HUES6 (cell line): ENCODE measurements at regions not wholly inside any gene's neighbourhood (a gene's known extent, or its start where the extent isn't known, plus 50 kb on each side); places are given as distances from the start of the nearest gene placed in this dataset.
"Not testable (repeated sequence)": the region's sequence is repeated elsewhere in the genome, so short reads cannot be mapped to it uniquely, and the experiment has no call there.

Experiments
- H3K27ac ChIP-seq: 2 replicates; pipeline ENCODE4 v1.7.0; 2013; ENCODE audit warnings: low read depth, mild to moderate bottlenecking, low read length, inconsistent platforms
- H3K27me3 ChIP-seq: 2 replicates; pipeline ENCODE4 v1.6.1; 2013; ENCODE audit warnings: low read length; ENCODE audit not compliant: control insufficient read depth, insufficient read depth
- H3K36me3 ChIP-seq: 2 replicates; pipeline ENCODE4 v1.6.1; 2013; ENCODE audit warnings: low read length; ENCODE audit not compliant: control insufficient read depth, insufficient read depth
- H3K4me1 ChIP-seq: 2 replicates; pipeline ENCODE4 v1.6.1; 2013; ENCODE audit warnings: low read length; ENCODE audit not compliant: control insufficient read depth, insufficient read depth
- H3K4me3 ChIP-seq: 2 replicates; pipeline ENCODE4 v1.5.1; 2013; ENCODE audit warnings: low read depth, low read length
- H3K9ac ChIP-seq: one replicate; pipeline ENCODE4 v1.6.1; 2013; ENCODE audit warnings: mild to moderate bottlenecking, low read length
- H3K9me3 ChIP-seq: 2 replicates; pipeline ENCODE4 v1.6.1; 2013; ENCODE audit warnings: low read depth, low read length; ENCODE audit not compliant: control insufficient read depth, insufficient read depth

DNA sequence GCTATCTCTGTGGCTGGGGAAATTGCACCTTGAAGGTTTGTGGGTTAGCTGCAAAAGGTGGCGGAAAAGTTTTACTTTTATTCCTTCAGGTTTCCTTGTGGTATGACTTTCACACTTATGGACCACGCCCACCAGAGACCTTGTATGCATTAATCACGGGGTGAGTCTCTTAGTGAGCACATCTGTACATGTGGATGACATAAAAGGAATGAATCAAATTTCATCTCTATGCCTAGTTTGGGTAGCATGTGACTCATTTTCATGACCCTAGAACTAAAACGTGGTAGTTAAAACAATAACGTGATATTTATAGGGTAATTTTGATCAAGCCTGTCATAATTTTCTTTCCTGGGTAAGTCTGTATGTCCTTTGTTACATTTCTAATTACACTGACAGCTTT, 141.7 kb downstream of the PDCD6IP start:
- Histone ChIP-seq H3K27ac (no peak overlapping the region), H3K36me3 (no peaks in the 10 kb centered on the region), H3K4me3 (no peak overlapping the region), H3K9me3 (no peaks in the 10 kb centered on the region), H3K9ac (no peak overlapping the region), H3K27me3 (no peaks in the 10 kb centered on the region), H3K4me1 (0 out of 2 replicates have a peak, but pooled peaks cover 2% of the 10 kb centered on the region)

DNA sequence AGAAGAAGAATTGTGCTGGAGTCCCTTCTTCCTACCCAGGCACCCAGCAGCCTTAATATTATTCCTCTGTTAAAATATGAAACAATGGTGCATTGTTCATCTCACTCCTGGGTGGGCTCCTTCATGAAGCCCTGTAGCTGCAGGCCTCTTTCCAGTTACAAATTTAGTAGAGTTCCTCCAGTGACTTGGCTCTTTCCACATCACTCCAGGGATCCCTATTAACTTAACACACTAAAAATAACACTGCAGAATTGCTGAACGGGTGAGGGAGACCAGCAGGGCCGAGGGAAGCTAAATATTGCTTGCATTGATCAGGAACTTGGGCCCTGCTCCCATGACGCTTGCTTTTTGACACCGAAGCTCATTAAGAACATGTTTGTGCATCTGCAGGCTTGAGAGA, 142.3 kb downstream of the PDCD6IP start:
- Histone ChIP-seq H3K4me3 (no peak overlapping the region), H3K4me1 (0 out of 2 replicates have a peak, but pooled peaks cover 2% of the 10 kb centered on the region)

DNA sequence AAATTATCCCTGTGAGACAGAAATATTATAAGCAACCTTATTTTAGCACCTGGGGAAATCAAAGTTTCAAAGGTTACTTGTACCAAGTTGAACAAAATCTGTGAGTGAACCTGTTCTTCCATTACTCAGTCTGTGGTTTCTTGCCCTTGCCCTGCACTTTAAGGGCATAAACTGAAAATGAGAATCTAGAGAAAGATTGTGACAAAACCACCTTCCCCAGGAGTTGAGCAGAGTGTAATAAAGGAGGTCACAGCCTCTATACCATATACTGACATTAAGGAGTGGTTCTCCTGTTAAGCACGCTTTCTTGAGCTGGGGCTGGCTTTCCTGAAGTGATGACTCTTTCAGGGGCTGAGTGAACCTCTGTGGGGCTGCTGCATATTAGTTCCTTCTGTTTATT, 143.4 kb downstream of the PDCD6IP start:
- Histone ChIP-seq H3K27me3 (no peaks in the 10 kb centered on the region), H3K9me3 (no peaks in the 10 kb centered on the region), H3K36me3 (no peaks in the 10 kb centered on the region), H3K4me3 (no peak overlapping the region), H3K9ac (no peak overlapping the region), H3K4me1 (0 out of 2 replicates have a peak, but pooled peaks cover 2% of the 10 kb centered on the region), H3K27ac (no peak overlapping the region)

More for the DNA sequence above, 142.3 kb downstream of the PDCD6IP start:
- Histone ChIP-seq H3K36me3 (no peaks in the 10 kb centered on the region), H3K27me3 (no peaks in the 10 kb centered on the region), H3K27ac (no peak overlapping the region), H3K9me3 (no peaks in the 10 kb centered on the region), H3K9ac (no peak overlapping the region)

DNA sequence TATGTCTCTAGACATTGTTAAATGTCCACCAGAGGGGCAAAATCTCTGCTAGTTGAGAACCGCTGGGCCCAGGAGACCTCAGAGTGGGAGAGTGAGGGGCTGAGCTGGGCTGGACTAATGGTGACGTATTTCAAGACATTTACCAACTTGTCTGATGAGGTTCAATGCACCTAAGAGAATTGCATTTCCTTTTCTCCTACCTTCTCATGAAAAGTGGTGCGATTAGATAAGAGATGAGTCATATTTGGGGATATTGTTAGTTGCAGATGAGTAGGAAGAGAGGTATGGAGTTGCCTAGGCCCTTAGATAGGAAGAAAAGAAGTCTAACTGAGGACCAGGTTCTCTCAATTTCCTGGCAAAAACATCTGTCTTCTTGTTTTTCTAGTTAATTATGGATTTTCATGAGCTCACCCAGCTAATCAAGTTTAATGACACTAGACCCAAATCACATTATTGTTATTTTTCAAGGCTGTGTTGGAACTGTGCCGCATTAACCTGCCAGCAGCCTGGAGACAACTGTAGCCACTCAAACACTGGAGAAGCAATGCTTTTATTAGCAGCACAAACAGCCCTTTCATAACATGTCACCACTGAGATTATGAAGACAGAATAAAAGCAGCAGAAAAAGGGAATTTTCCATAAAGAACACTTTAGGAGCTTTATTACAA, 144.2 kb downstream of the PDCD6IP start:
- H3K9ac ChIP-seq = no peak overlapping the region
- no peak overlapping the region for H3K4me3 ChIP-seq
- H3K27ac ChIP-seq = no peak overlapping the region
- H3K36me3 ChIP-seq = no peaks in the 10 kb centered on the region
- no peaks in the 10 kb centered on the region for H3K27me3 ChIP-seq
- no peaks in the 10 kb centered on the region for H3K4me1 ChIP-seq
- H3K9me3 ChIP-seq = no peaks in the 10 kb centered on the region

DNA sequence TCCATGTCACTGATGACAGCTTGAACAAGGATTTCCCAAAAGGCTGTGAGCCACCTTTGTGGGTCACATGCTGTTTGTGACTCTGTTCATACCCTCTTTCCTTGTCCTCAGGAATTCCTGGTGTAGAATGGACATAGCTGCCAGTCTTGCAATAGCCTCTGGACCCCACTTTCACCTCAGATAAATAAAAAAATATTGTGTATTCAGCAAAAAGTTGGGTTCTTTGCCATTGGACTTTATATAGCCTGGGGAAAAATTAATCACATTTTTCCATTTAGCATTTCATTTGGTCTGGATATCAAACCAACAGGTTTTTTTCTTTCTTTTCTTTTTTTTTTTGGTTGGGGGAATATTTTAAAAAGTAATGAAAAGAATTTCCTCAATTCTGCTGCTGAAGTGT, 144.8 kb downstream of the PDCD6IP start:
- Histone ChIP-seq H3K27ac (no peak overlapping the region), H3K36me3 (no peaks in the 10 kb centered on the region), H3K27me3 (no peaks in the 10 kb centered on the region), H3K4me3 (no peak overlapping the region), H3K4me1 (no peaks in the 10 kb centered on the region), H3K9ac (no peak overlapping the region), H3K9me3 (no peaks in the 10 kb centered on the region)

DNA sequence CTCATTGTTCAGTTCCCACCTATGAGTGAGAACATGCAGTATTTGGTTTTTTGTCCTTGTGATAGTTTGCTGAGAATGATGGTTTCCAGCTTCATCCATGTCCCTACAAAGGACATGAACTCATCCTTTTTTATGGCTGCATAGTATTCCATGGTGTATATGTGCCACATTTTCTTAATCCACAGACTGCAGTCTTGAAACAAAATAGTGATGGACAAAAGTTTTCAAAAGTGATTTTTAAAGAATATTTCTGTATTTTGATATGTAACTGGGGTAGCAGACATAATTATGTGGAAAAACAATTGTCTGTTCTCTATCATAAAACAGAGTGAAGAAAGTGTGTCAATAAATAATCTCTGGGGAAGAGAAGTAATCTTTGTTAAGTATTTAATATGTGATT, 148.2 kb downstream of the PDCD6IP start:
- H3K9me3 ChIP-seq, H3K36me3 ChIP-seq, H3K27ac ChIP-seq, H3K9ac ChIP-seq, H3K27me3 ChIP-seq, H3K4me3 ChIP-seq, H3K4me1 ChIP-seq: not testable (repeated sequence)

DNA sequence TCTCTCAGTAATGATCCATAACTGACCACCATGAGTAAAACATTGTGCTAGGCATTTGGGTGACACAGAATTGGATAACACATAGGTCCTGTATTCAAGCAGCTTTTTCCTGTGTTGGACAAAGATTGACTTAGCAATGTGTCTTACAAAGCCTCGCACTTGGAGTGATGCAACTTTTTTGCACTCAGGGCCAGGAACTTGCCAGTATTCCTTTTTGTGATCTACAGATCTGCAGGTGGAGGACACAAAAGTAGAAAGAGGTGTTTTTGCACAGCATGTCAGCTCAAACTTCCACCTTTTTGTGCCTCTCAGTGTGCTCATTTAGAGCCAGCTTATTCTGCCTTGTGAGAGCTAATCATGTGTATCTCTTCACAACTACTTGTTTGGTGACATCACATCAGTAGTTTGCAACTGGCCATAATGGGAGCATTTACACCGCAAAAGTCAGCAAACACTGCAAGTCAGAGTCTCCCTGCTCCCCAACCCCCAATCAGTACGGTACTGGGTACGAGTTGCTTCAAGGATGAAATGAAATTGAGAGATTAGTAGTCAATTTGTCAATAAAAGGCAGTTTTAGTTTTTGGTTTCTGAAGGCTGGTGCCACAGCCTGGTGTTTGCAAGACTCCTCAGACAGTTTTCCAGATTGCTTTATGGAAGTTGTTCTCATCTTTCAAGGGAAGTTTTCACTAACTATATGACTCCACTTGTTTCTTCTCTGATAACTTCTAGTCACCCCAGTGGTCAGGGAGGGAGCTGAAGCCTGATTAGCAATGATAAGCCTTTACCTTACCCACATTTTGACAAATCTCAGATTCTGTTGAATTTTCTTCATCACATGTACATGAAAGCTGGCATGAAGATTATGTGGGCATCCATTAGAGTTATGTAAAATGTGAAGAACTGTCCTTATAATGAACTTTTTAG, 149.1 kb downstream of the PDCD6IP start:
- H3K27ac ChIP-seq = no peak overlapping the region
- no peaks in the 10 kb centered on the region for H3K27me3 ChIP-seq
- no peaks in the 10 kb centered on the region for H3K9me3 ChIP-seq
- H3K4me3 ChIP-seq = no peak overlapping the region
- no peak overlapping the region for H3K9ac ChIP-seq
- no peaks in the 10 kb centered on the region for H3K36me3 ChIP-seq
- no peaks in the 10 kb centered on the region for H3K4me1 ChIP-seq

DNA sequence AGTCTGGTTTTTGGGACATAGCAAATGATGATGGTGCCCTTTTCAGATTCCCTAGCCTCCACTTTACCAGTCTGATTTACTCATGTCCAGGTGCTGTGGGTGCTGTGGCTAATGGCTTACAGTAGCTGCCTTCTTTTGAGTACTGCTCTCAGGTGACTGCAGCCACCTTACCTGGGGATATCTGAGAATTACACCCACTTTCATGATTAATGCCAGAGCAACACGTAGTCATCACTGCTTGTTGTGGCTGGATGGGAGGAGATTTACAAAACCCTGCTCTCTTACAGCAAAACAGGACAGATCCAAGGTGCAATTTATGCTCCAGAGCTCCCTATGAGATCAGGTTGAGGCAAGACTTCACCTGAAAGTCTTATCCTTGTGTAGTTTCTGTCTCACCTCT, 150.6 kb downstream of the PDCD6IP start:
- no peak overlapping the region for H3K27ac ChIP-seq
- no peaks in the 10 kb centered on the region for H3K27me3 ChIP-seq

DNA sequence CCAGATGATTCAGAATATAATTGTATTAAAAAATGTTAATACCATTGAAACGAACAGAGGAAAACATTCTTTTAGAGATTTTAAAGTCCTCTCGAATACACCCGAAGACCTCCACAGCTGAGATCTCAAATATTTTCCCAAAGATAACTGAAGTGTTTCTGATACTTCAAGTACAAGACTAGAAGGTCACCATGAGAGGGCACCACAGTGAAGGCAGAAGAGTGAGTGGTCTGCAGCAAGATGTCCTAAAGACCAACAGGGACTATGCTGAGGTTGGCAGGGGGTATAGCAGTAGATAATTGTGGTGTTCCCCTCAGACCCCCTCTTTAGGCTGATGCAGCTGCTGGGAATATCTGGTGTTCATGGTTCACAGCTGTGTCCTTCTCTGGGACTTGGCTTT, 156.5 kb downstream of the PDCD6IP start:
- Histone ChIP-seq H3K36me3 (no peaks in the 10 kb centered on the region), H3K4me1 (peaks cover 11% of the 10 kb centered on the region; the same call in 1 of the 2 replicates), H3K27ac (no peak overlapping the region), H3K9me3 (no peaks in the 10 kb centered on the region), H3K27me3 (no peaks in the 10 kb centered on the region), H3K9ac (no peak overlapping the region), H3K4me3 (no peak overlapping the region)

More for the DNA sequence above, 150.6 kb downstream of the PDCD6IP start:
- no peaks in the 10 kb centered on the region for H3K36me3 ChIP-seq
- H3K9me3 ChIP-seq = no peaks in the 10 kb centered on the region
- H3K4me3 ChIP-seq = no peak overlapping the region
- no peak overlapping the region for H3K9ac ChIP-seq
- H3K4me1 ChIP-seq = no peaks in the 10 kb centered on the region

DNA sequence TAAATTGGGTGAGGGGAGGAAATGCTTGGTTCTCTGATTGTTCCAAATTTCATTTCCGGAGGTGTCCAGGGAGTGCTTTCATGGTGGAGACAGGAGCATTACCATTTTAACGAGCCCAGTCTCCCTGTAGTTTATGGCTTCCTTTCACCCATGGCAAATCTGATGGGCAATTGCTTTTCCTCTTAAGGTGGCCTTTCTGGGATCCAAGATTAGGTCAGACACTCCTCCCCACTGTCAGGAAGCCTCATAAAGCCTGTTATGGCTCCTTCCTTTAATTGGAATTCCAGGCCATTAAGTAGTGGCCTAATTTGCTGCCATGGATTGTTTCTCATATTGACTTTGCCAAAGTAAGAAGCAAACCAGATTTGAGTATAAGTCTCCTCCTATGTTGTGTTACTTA, 157.8 kb downstream of the PDCD6IP start:
- H3K27ac ChIP-seq = no peak overlapping the region
- no peak overlapping the region for H3K4me3 ChIP-seq
- peaks cover 11% of the 10 kb centered on the region; the same call in 1 of the 2 replicates for H3K4me1 ChIP-seq

DNA sequence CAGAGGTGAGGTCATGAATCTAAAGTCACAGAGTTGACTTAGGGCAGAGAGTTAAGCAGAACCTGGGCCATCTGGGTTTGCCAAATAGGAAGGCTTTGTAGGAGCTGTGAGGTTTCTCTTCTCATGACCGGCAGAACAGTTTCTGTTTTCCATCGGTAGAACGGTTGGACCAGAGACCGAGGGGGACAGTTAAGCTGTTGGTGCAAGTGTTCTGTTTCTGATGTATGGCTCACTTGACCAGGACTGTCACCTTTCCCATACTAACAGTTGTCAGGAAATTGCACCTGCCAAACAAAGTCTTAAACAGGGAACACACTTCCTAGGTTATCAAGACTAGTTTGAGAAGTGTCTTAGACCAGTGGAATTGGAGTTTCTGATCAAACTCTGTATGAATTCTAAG, 158.3 kb downstream of the PDCD6IP start:
- no peak overlapping the region for H3K9ac ChIP-seq
- H3K27ac ChIP-seq = no peak overlapping the region
- H3K27me3 ChIP-seq = no peaks in the 10 kb centered on the region
- peaks cover 11% of the 10 kb centered on the region; the same call in 1 of the 2 replicates for H3K4me1 ChIP-seq
- no peaks in the 10 kb centered on the region for H3K9me3 ChIP-seq
- H3K36me3 ChIP-seq = no peaks in the 10 kb centered on the region
- no peak overlapping the region for H3K4me3 ChIP-seq

More for the DNA sequence above, 157.8 kb downstream of the PDCD6IP start:
- Histone ChIP-seq H3K9ac (no peak overlapping the region), H3K36me3 (no peaks in the 10 kb centered on the region), H3K27me3 (no peaks in the 10 kb centered on the region), H3K9me3 (no peaks in the 10 kb centered on the region)
